UCSD-AML1 (cell line): ENCODE measurements at regions not wholly inside any gene's neighbourhood (a gene's known extent, or its start where the extent isn't known, plus 50 kb on each side); places are given as distances from the start of the nearest gene placed in this dataset.
A peak's percentile ranks its signal among the peaks of the same experiment; 100 is the strongest.

Source experiments
- DNase-seq: peaks from one replicate; lab custom pipeline; 2025; ENCODE audit not compliant: unreplicated experiment; lab: John Stamatoyannopoulos, UW

DNA sequence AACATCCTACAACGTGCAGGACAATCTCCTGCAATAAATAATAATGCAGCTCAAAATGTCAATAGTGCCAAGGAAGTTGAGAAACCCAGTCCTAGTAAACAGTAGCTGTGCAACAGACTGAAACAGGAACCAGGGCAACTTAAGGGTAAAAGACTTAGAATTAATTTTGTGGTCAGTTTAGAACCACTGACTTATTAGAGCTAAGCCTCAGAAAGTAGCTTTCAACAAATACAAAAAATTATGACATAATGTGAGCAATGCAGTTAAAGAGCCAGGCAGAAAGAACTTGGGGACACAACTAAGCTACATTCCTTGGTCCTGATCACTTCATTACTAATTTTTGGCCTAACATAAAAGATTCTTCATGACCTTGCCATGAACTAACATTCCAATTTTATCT is 195.4 kb downstream of the MACC1 start:
- DNase-seq = no peak

DNA sequence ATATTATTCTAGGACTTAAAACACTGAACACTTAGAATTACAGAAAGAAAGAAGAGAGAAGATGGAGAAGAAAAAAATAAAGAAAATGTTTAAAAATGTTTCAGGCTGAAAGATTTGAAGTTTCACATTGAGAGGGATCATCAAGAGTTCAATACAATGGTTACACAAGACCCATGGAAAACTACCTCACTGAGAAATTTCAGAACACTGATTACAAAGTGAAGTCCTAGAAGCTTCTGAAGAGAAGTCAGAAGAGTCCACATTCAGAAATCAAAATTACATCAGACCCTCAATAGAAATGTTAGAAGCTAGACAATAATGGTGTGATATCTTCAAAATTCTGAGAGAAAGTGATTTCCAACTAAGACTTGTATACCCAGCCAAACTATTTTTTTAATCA is 196.1 kb downstream of the MACC1 start:
- no peak for DNase-seq

- DNase-seq = no peak
Observed at GRCh38 chr7:20019757-20020432, 197.3 kb downstream of the MACC1 start.

- DNase-seq = no peak
Observed at GRCh38 chr7:20016669-20017068, 200.5 kb downstream of the MACC1 start.

- no peak for DNase-seq
Observed at GRCh38 chr7:20013536-20013935, 203.6 kb downstream of the MACC1 start.

DNA sequence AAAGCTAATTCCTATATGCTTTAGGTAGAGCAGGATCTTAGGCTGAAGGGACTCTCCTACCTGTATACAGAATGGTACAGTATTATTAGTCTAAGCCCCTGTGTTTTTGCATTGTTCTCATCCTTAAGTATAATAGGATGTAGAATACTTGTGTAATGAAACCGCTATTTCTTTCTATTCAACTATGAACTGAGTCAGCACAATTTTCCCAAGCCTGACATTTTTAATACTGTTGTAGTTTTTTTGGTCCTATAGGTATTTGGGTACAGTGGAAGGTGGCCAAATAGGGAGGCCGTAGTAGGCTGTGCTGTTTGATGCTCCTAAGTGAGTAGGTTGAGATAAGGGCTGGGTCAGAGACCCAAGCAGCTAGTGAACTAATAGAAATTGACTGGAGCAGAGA is 205.1 kb downstream of the MACC1 start:
- no peak for DNase-seq

GRCh38 chr7:20010877-20011276 is 206.3 kb downstream of the MACC1 start:
- DNase-seq = no peak

GRCh38 chr7:20007510-20007909 is 209.7 kb downstream of the MACC1 start:
- no peak for DNase-seq

DNA sequence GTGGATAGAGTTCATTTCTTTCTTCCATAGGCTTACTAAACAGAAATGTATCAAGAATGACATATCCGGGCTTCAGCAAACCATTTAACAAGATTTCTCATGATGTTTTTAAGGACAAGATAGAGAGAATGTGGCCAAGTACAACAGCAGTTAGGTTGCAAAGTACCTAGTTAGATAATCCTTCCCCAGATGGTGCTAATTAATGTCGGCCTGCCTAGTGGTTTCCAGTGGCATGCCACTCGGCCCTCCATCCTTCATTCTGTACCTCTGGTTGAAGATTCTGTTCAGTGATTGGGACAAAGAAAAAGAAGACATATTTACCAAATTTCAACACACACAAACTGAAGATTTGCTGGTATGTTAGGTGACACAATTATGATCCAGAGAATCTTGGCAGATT is 212.1 kb downstream of the MACC1 start:
- no peak for DNase-seq

- no peak for DNase-seq
Observed at GRCh38 chr7:19999681-20000080, 217.5 kb downstream of the MACC1 start.

- DNase-seq = no peak
Observed at GRCh38 chr7:19991936-19992335, 218.5 kb upstream of the TMEM196 start.

GRCh38 chr7:19989906-19990305 is 216.5 kb upstream of the TMEM196 start:
- no peak for DNase-seq

DNA sequence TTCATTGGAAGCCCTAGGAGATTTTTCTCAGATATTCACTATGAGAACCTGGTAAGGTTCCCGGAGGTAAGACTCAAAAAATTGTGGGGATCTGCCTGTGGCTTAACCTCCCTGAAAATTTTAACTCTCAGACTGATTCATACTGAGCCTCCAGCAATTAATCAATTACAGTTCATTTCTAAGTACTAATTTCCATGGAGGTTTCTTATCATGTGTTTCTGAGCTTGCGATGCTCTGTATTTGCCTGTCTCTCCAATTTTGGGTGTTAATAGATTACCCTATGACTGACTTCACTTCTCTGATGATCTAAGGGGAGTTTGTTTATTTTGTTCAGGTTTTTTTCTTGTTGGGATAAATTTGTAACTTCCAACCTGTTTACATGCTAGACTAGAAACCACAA is 215.4 kb upstream of the TMEM196 start:
- no peak for DNase-seq

GRCh38 chr7:19984231-19984632 is 210.8 kb upstream of the TMEM196 start:
- peak; percentile 6 for DNase-seq

DNA sequence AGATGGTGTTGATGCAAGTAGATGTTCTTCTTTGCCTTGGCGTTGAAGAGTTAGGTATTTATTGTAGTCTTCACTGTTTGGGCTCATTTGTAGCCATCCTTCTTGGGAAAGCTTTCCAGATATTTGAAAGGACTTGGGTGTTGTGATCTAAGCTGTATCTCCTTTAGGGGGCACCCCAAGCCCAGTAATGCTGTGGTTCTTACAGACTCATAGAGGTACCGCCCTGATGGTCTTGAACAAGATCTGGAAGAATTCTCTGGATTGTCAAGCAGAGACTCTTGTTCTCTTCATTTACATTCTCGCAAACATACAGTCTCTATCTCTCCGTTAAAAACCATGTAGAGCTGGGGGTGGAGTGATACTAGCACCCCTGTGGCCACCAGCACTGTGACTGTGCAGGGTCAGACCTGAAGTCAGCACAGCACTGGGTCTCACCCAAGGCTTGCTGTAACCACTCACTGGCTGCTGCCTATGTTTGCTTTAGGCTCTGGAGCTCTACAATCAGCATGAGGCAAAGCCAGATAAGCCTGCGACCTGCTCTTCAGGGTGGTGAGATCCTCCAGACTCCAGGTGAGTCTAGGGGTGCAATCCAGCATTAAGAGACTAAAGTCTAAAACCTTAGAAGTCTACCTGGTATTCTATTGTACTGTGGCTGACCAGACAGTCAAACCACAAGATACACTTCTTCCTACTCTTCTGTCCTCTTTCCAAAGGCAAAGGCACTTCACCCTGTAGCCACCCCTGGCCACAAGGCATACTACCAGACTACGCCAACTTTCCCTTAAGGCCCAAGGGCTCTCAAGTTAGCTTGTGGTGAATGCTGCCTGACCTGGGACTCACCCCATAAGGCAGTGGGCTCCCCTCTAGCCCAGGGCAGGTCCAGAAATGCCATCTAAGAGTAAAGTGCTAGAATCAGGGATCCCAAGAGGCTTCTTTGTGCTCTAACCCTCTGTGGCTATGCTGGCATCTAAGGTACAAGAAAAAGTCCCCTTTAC is 209.7 kb upstream of the TMEM196 start:
- DNase-seq = peak; percentile 24

GRCh38 chr7:19973581-19973980 is 200.2 kb upstream of the TMEM196 start:
- no peak for DNase-seq

- DNase-seq = no peak
Observed at GRCh38 chr7:19972876-19973275, 199.5 kb upstream of the TMEM196 start.

DNA sequence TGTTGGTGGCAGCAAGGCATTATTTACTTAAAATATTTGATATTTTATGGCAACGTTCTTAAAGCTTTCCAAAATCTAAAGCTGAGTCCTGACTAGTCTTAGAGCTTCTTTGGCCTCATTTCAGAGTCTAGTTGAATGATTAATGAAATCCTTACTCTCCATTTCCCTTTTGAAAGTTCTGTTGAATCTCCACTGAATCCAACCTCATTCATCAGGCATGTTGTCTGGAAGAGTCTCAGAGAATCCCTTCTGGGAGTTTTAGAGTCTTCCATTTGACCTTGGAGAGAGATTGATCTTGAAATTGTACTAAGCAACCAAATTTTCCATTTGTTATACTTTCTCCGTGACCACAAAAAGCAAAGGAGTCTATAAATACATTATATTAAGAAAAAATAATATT is 198.5 kb upstream of the TMEM196 start:
- DNase-seq = no peak

GRCh38 chr7:19970514-19970913 is 197.1 kb upstream of the TMEM196 start:
- no peak for DNase-seq

DNA sequence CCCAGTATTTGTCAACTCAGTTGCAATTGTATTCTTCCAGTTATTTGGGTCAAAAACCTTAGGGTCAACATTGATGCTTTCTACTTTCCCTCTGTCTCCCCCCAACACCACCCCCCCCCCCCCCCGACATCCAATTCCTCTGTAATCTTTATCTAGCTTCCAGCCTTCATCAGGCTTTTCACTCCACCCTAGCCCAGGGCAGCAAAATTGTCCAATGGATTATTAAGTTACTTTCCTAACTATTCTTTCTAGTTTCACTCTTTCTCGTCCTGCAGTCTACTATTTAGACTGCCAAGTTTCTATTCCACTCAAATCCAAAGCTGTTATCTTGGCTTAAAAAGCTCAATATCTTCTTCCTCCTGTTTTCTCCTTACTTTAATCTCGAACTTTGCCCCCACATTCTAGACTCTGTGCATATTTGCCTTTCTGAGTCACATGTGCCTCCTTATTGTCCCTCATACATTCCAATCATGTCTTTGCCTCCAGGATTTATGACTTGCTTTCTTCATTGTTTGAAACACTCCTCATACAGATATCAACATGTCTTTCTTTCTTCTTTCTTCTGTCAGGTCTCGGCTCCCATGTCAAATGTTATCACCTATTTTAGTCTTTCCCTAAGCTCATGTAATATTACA is 196.6 kb upstream of the TMEM196 start:
- no peak for DNase-seq

DNA sequence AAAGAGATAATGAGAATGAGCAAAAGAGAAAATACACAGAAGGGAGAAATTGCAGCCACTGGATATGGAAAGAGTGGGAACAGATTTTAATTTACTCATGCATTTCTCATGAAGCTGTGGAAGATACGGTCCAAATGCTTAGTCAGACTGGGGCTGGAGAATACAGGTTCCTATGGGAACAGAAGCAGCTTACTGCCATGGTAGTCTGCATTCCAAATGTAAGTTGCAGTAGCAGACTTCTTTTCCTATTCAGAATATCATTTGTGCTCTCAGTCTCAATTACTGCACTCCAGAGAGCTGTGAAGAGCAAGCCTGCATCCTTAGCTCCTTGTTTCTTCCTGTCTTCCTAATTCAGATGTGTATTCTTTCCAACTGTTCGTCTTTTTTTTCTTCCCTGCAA is 190.8 kb upstream of the TMEM196 start:
- no peak for DNase-seq

GRCh38 chr7:19963695-19964094 is 190.3 kb upstream of the TMEM196 start:
- no peak for DNase-seq
